ENCODE measurements at regions not wholly inside any gene's neighbourhood (a gene's known extent, or its start where the extent isn't known, plus 50 kb on each side); places are given as distances from the start of the nearest gene placed in this dataset.

DNA sequence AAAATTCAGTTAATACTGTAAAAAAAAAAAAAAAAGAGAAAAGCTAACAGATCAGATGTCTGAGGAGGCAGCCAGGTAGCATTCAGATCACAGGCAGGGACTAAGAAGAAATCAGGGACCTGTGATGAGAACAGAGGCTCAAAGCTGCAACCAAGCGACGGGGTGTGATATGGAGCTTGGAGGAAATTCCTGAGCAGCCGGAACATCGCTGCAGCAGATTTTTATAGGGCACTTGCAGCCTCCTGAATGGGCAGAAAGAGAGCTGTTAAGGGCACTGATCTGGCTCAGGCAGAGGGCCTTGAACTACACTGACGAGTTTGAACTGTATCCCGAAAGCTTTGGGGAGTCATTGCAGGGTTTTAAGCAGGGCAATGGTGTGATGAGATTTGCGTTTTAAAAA lies 315.4 kb downstream of the ADGRL2 start:
- TF ChIP-seq FOXP2 (optimal IDR thresholded peaks at IDR 0.05; ENCODE audit: borderline replicate concordance, extremely low read depth, extremely low read length, insufficient read depth) (no peak), SIN3A (IDR thresholded peaks at IDR 0.05; ENCODE audit: borderline replicate concordance, insufficient read depth, low read length) (no peak), TAF1 (IDR thresholded peaks at IDR 0.05; ENCODE audit: borderline replicate concordance, insufficient read depth, low read length) (no peak), POLR2AphosphoS5 (IDR thresholded peaks at IDR 0.05; ENCODE audit: low read depth, low read length) (no peak)
- TF ChIP-seq, protein P1, sequence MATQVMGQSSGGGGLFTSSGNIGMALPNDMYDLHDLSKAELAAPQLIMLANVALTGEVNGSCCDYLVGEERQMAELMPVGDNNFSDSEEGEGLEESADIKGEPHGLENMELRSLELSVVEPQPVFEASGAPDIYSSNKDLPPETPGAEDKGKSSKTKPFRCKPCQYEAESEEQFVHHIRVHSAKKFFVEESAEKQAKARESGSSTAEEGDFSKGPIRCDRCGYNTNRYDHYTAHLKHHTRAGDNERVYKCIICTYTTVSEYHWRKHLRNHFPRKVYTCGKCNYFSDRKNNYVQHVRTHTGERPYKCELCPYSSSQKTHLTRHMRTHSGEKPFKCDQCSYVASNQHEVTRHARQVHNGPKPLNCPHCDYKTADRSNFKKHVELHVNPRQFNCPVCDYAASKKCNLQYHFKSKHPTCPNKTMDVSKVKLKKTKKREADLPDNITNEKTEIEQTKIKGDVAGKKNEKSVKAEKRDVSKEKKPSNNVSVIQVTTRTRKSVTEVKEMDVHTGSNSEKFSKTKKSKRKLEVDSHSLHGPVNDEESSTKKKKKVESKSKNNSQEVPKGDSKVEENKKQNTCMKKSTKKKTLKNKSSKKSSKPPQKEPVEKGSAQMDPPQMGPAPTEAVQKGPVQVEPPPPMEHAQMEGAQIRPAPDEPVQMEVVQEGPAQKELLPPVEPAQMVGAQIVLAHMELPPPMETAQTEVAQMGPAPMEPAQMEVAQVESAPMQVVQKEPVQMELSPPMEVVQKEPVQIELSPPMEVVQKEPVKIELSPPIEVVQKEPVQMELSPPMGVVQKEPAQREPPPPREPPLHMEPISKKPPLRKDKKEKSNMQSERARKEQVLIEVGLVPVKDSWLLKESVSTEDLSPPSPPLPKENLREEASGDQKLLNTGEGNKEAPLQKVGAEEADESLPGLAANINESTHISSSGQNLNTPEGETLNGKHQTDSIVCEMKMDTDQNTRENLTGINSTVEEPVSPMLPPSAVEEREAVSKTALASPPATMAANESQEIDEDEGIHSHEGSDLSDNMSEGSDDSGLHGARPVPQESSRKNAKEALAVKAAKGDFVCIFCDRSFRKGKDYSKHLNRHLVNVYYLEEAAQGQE (IDR thresholded peaks at IDR 0.05; ENCODE audit: insufficient read depth in 1 of 2, low read depth in 2 of 2, low read length in 2 of 2) = no peak

DNA sequence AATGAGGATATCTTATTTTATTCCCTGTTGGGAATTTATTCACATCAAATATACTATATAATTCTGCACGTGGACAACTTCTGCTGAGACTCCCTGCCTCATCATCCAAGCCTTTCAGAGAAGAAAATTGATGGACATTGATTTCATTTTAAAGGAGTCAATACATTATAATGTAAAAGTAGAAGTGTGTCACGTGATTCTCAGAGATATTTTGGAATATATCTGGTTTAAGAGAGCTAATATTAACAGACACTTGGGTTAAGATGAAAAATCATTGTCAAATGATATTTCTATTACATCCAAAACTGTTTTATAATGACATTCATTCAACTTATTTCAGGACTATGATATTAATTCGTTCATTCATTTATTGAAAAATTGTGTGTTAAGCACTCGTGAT lies 314.2 kb downstream of the ADGRL2 start:
- no peak for TF ChIP-seq POLR2AphosphoS5 (IDR thresholded peaks at IDR 0.05; ENCODE audit: low read depth, low read length)
- TF ChIP-seq FOXP2 (optimal IDR thresholded peaks at IDR 0.05; ENCODE audit: borderline replicate concordance, extremely low read depth, extremely low read length, insufficient read depth) = no peak
- TF ChIP-seq, protein P1 (IDR thresholded peaks at IDR 0.05; ENCODE audit: insufficient read depth in 1 of 2, low read depth in 2 of 2, low read length in 2 of 2) = no peak
- no peak for TF ChIP-seq SIN3A (IDR thresholded peaks at IDR 0.05; ENCODE audit: borderline replicate concordance, insufficient read depth, low read length)
- no peak for TF ChIP-seq TAF1 (IDR thresholded peaks at IDR 0.05; ENCODE audit: borderline replicate concordance, insufficient read depth, low read length)

DNA sequence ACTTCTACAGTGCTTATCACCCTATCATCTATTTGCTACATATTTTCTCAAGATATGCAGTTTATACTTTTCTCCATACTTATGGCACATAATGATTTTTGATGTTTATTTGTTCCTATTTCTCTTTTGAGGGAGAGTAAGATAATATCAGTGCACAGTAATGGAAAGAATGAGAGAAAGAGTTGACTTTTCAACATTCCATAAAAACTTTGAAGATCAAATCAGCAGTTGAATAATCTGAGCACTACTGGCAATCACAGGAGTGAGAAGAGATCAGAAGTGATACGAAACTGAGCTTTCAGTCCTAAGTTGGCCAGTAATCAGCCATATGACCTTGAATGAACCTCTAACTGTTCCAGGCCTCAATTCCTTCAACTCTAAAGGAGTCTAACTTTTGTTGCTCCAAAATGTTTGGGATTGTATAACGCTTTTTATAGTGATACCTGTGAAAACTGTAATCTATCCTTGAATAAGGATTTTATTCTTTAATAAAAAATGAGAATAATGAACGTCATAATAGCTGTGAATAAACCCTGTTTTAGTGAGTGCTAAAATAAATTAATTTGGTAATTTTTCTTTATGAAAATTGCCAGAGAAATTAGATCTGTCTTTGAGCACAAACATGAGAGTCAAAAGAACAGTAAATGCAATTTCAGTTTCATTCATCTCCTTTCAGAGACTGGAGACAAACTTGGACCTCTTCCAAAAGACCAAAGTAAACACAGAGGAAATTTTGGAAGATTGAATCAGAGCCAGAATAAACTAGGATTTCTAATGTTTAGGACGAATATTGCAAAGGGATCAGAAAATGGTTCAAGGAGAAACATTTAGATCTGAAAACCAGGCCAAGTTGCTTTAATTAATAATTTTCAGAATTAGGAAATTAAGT lies 309.9 kb downstream of the ADGRL2 start:
- TF ChIP-seq, protein P1 (IDR thresholded peaks at IDR 0.05; ENCODE audit: insufficient read depth in 1 of 2, low read depth in 2 of 2, low read length in 2 of 2) = no peak
- TF ChIP-seq POLR2AphosphoS5 (IDR thresholded peaks at IDR 0.05; ENCODE audit: low read depth, low read length) (no peak), SIN3A (IDR thresholded peaks at IDR 0.05; ENCODE audit: borderline replicate concordance, insufficient read depth, low read length) (no peak), FOXP2 (optimal IDR thresholded peaks at IDR 0.05; ENCODE audit: borderline replicate concordance, extremely low read depth, extremely low read length, insufficient read depth) (no peak), TAF1 (IDR thresholded peaks at IDR 0.05; ENCODE audit: borderline replicate concordance, insufficient read depth, low read length) (no peak)

DNA sequence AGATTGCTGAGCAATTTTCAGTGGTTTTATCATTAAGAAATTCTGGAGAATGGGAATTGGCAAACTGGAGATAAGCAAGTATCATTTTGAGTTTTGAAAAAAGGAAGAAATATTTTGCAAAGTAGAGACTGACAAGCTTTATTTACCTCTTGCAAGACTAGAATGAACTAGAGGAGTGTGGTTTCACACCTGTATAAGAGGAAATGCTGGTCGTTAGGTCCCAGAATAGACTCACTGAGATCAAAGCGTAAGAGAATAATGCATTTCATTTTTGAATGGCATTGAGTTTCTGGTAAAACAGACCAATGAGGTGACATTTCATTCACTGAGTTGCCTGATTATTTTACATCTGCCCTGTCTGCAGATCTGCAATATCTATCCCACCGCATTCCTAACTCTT lies 308.1 kb downstream of the ADGRL2 start:
- TF ChIP-seq SIN3A (IDR thresholded peaks at IDR 0.05; ENCODE audit: borderline replicate concordance, insufficient read depth, low read length) = no peak
- TF ChIP-seq POLR2AphosphoS5 (IDR thresholded peaks at IDR 0.05; ENCODE audit: low read depth, low read length) = no peak
- no peak for TF ChIP-seq TAF1 (IDR thresholded peaks at IDR 0.05; ENCODE audit: borderline replicate concordance, insufficient read depth, low read length)

DNA sequence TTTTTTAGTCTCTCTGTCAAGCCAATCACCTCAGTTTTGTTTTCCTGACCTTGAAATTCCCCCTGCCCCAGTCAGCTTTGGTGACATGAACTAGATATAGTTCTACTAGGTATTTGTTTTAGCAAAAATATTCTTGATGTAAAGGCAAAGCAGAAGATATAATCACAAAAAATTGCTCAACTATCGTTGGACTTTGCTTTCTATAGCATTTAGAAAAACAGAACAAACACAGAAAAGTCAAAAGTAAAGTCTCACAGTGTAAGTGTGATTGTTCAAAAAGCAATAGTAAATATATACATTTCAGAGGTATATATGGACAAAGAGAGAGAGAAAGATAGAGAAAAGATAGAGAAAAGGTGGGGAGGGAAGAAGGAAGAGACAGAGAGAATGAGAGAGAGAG lies 305.9 kb downstream of the ADGRL2 start:
- TF ChIP-seq POLR2AphosphoS5 (IDR thresholded peaks at IDR 0.05; ENCODE audit: low read depth, low read length) (no peak), SIN3A (IDR thresholded peaks at IDR 0.05; ENCODE audit: borderline replicate concordance, insufficient read depth, low read length) (no peak), FOXP2 (optimal IDR thresholded peaks at IDR 0.05; ENCODE audit: borderline replicate concordance, extremely low read depth, extremely low read length, insufficient read depth) (no peak), TAF1 (IDR thresholded peaks at IDR 0.05; ENCODE audit: borderline replicate concordance, insufficient read depth, low read length) (no peak)
- TF ChIP-seq, protein P1 (IDR thresholded peaks at IDR 0.05; ENCODE audit: insufficient read depth in 1 of 2, low read depth in 2 of 2, low read length in 2 of 2) = no peak
